Left renal cortex interstitium (tissue), 4 donors: ENCODE measurements at regions not wholly inside any gene's neighbourhood (a gene's known extent, or its start where the extent isn't known, plus 50 kb on each side); places are given as distances from the start of the nearest gene placed in this dataset.

Experiments
- DNase-seq, 4 donors: peaks; one replicate each; pipeline ENCODE4 v3.0.0-alpha.2; 2013; ENCODE audit warnings: low read depth in 4 of 4, low spot score in 2 of 4, missing footprints in 1 of 4

DNA sequence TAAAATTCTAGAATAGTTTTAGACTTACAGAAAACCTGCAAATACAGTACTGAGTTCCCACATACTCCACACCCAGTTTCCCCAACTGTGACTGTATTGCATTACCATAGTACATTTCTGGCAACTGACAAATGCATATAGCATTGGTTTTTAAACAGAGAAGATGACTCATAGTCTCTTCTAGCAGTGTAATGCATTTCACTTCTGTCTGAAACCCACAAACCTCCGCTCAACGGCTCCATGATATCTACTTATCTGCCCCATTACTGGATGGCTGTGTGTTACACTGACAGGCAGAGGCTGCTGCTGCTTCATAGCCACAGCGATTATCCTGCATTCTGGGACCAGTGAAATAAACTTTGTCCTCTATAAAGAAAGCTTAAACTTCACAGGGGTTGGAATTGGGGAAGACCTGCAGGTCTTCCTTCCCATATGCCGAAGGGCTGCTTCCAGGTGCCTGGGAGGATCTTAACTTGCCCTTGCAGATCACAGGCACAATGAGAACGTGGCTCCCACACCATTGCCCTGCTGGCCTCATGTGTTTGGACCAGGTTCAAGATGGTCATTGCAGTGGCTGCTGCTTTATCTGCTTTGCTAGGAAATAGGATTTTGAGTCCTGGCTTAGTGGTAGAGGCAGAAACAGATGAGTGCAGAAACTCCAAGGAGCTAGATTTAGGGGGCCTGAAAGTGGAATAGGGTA lies 742.6 kb upstream of the HS6ST1 start:
- no peak for DNase-seq

DNA sequence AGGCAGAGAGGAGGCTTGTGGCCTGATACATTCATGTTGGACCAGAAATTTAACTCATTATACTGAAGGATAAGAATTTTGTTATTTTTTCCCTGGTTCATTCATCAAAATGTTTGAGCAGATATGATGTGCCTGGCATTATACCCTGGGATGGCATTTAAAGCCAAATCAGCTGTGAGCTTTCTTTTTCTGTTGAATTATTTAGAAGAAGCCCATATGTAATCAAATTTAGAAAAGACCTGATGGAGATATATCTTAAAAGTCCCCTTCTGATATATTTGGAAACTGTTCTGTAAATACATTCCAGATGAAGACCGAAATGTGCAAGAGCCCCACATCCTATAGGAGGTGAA lies 743.1 kb upstream of the HS6ST1 start:
- no peak for DNase-seq

DNA sequence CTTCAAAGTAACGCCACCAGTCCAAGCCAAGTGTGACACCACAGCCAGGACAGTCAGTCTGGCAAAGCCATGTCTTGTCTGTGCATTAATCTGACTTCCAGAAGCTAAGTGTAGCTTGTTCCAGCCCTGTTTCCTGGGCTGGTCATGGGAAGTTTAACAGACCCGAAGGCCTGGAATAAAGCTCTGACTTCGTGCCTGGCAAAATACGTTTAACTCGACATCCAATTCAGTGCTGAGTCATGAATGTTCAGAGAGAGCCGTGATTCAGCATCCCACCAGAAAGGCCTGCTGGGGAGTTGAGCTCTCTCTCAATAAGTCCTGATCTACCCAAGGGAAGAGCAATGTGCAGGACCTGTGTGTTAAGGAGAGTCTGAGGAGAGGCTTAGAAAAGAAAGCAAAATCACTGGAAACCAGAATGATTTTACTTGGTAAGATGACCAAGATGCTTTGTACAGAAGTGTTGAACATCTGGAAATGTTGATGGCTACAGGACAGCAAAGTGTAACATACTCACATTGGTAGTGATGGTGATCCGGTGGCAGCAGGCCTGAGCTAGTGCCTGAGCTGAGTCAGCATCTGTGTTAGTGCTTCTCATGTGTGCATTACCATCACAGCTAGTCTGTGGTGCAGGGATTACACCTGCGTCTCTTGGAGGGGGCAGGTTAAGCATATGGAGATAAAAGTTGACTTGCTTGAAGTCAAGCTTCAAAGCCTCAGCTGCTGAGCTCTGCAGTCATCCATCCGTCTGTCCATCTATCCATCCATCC lies 743.7 kb upstream of the HS6ST1 start:
- DNase-seq: no peak

DNA sequence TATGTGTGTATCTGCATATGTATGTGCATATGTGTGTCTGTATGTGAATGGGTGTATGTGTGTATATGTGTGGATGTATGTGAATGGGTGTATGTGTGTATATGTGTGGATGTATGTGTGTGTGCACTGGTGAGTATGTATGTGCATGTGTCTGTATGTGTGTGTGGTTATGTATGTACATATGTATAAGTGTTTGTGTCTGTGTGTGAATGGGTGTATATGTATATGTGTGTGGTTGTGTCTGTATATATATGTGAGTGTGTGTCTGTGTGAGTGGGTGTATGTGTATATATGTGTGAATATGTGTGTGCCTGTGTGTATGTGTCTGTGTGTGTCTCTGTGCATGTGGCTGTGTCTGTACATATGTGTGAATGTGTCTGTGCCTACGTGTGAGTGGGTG lies 748.4 kb upstream of the HS6ST1 start:
- no peak for DNase-seq

DNA sequence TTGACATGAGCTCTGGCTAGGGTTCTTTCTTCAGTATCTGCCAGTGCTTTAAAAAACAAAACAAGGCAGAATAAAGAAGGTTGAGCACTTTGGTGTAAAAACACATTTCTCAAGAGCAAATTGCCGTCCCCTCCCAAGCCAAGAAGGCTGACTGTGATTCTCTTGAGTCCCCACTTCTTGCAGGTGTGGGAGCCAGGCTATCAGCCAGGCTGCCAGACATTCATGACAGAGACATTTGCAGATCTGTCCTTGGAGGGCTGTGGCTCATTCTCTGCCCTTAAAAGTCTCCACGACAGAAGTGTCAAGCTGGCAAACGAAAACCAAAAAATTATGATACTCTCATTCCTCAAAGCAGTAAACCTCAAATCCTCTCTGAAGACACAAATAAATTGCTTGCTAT lies 749.3 kb upstream of the HS6ST1 start:
- DNase-seq: no peak

DNA sequence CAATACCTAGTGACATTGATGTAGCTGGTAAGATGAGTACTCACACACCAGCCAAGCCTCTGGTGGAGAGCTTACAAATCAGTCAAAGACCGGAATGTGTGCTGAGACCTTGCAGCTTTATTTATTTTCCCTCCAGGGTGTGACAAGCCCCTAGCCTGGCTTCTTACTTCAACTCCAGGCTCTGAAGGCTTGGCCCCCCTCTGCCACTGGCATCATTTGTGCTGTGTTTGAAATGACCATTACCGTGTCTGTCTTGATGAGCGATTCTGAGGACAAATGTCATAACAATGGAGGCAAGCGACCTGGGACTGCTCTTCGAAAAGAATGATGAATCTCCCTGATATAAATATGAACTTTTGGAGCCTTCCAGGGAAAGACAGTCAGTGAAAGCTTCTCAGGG lies 749.9 kb upstream of the HS6ST1 start:
- no peak for DNase-seq

DNA sequence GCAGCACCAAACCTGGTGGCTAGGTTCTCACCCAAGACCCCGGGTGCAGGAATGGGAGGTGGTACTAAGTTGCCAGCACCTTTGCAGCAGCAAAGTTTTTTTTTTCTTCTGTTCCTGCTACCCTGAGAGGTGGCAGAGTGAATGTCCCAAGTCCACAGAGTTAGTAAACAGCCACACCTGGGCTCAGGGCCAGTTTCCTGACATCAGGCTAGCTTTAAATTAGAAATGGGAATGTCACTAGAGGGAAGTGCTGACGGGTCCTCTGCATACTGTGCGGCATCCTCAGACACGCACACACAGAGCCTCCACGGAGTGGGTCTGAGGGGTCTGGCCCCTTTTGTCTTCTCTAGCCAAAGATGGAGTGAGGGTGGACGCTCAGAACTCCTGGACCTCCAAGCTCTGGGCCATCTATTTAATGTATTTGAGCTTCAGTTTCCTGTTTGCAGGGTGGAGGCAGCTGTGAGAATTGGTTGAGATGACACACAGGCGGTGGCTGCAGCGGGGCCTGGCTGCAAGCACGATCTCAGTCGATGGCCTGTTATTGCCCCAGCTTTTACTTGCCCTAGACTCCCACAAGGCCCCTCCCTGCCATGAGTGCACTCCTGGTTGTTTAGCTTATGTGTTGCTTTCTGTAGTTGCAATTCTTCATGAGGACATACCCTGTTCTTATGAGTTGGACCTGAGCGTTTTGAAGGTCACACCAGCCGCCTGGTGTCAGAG lies 751.4 kb upstream of the HS6ST1 start:
- DNase-seq: no peak

DNA sequence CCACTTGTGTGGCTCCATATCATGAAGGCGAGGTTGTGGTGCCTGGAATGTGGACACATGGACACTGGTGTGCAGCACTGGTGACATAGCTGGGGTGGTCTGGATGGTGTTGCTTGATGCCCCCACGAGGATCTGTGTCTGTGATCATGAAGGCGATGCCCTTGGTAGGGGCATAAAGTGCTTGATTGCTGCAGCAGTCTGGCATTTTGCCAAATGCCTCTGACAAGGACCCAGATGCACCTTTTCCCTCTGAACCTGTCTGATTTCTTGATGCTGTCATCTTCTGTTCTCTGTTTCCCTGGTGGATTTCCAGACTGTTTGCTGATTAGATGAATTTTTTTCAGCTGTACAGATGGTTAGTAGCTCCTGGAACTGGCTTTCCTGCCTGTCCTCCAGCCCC lies 752.0 kb upstream of the HS6ST1 start:
- no peak for DNase-seq

DNA sequence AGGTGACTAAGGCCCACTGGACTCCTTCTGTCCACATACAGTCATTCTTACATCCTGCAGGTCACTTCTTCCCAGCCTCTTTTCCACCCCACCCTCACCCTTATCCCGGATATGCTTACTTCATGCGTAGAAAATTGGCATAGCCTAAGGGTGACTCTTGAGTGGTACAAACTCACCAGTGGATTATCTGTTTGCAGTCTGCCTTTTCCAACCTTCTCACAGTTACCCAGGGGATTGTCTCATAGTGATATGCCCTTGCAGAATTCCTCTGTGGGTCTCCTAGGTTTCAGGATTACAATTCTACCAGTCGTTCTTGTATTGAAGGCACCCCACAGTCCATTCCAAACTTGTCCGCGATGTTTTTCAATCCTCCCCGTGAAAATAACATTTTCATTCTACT lies 752.9 kb upstream of the HS6ST1 start:
- no peak for DNase-seq

DNA sequence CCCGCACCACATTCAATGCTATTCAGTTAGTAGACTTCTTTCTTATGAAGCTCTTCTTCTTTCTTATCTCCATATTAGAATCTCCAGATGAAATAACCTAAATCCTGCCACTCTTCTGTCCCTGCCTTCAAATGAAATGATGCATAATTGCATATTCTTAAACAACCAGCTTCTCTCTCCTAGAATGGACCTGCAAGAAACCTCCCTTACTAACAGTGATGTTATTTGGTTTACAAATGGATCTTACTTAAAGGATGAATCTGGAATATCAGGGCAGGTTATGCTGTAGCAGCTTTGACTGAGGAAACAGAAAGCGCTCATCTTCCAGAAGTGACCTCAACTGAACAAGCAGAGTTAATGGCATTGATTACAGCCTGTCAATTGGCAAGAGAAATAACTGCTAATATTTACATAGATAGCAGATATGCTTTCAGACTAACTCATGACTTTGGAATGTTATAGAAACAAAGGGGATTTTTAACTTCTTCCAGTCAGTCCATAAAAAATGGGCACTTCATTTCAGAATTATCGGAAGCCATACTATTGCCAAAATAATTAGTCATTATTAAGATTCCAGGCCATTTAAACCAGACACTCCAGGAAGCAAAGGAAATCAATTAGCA lies 755.7 kb upstream of the HS6ST1 start:
- no peak for DNase-seq

DNA sequence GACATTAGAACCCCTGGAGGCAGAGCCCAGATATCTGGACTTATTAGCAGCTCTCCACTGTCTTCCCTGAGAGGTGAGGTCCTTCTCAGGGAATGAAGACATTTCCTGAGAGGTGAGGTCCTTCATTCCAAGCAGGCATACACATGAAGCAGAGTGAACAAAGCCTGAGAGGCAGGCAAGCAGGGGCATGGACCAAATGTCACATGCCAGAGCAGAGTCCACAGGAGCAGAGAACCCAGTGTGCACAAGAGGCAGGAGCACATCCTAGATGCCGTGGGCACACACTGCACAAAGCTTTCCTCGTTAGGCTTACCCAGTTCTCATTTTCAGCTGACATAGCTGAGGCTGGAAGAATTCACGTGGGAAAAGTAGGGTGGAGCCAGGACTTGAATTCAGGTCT lies 759.9 kb upstream of the HS6ST1 start:
- no peak for DNase-seq

DNA sequence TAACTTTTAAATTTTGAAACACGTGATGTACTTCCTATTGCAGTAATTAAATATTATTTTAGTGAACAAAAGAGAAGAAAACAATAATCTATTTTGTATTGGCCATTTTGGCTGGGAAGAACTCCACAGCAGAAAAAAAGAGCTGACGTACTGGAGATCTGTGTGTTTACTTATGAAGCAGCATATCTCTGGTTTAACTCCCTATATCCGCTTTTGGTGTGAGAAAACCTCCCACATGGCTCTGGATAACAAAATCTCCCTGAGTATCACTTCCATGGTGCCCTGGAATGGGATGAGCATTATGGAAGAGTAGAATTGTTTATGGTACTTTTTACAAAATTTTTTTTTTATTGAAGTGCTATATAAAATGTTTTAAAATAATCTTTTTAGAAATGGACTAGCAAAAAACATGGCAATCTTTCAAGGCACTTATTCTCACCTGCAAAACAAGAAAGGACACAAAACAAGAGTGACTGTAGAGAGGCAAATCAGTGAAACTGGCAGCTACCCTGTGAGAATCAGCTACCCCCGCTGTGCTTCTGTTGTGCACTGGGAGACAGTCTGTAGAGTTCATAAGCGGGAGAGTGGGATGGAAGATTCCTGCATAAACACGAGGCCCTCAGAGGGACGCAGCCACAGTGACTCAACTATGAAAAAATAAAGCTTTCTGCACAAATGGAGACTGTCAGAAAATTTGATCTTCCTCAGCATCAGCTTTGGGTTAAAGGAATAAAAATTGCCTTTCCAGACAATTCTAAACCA lies 762.2 kb upstream of the HS6ST1 start:
- no peak for DNase-seq

DNA sequence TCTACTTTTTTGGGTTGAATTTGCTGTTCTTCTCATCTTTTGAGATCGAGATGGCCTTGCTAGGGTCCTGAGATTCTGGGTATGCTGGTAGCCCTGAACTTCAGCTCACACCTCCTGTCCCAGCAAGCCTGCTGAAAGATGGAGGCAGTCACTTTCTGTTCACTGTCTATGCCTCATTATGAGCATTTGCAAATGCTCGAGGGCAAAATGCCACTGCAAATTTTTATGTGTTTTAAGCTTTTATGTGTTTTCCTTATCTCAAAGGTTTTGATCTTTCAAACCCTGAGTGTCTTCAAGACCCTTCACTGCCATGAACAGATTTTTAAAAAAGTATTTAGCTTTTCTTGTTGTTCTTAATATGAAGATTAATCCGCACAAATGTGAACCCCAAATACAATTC lies 766.7 kb upstream of the HS6ST1 start:
- DNase-seq: no peak

DNA sequence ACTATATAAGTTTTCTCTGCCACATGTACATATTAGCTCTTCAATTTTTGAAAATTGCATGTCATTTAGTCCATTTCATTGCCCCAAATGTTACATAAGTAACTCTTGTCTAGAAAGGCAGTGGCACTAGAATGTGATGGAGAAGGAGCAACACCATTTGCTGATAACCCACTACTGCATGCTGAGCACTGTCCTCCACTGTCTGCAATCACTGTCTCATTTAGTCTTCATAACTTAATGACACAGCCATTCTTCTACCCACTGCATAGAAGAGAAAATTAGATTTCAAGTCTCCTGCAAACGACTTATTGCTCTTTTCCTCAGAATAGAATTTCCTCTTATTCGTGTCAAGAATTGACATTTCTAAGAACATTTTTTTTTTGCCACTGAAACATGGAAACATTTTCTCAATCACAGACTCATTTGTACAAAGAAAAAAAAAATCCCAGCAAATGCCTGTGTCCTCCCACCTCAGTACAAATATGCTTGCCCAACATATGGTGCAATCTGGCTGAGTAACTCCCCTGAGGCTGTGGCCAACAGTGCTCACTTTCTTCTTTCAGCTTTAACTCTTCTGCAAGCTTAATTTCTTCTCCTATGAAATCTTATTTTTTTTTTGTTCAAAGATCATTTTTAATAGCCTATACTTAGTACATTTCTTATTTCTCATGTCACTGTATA lies 768.6 kb upstream of the HS6ST1 start:
- DNase-seq: no peak

DNA sequence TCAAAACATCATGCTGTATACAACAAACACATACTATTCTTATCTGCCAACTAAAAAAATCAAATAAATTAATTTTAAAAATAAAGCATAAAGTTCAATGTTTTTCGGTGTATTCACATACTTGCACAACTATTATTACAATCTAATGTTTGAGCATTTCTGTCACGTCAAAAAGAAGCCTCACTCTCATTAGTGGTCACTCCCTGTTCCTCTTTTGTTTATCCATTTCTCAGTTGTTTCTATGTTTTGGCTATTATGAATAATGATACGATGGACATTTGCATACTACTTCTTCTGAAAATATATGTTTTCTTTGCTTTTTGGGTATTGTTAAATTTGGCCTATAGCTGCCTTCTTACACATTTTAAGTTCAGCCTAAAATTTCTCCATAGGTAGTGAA lies 773.0 kb upstream of the HS6ST1 start:
- no peak for DNase-seq

DNA sequence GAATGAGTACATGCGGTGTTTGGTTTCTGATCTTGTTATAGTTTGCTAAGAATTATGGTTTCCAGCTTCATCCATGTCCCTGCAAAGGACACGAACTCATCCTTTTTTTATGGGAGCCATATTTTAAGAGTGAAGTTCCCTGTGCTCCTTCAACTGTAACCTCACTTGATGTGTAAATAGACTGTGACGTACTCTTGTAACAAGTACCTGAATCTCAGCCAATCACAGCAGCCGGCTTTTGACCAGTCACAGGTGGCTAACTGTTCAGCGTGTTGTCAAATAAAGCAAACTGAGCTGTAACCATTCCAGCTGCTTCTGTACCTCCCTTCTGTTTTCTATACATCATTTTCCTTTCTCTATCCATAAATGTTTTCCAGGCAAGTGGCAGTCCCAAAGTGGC lies 774.3 kb upstream of the HS6ST1 start:
- DNase-seq: peak in 1 of 4 donors; percentile 54

DNA sequence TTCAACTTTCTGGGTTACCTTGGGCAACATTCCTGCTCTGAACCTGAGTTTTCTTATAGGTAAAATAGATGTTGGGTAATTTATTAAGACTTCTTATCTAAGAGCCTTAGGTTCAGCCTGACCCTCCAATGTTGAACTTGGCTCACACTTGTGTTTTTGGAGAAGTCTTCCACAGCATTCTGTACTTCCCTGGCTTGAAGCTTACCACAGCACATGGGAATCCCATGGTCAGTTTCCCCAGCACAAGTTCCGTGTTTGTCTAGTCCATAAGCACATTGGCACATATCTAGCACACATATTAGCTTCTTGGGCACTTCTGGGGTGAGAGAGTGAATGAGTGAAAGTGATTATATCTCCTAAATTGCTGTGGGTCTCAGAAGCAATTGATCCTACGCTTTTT lies 782.5 kb upstream of the HS6ST1 start:
- no peak for DNase-seq

DNA sequence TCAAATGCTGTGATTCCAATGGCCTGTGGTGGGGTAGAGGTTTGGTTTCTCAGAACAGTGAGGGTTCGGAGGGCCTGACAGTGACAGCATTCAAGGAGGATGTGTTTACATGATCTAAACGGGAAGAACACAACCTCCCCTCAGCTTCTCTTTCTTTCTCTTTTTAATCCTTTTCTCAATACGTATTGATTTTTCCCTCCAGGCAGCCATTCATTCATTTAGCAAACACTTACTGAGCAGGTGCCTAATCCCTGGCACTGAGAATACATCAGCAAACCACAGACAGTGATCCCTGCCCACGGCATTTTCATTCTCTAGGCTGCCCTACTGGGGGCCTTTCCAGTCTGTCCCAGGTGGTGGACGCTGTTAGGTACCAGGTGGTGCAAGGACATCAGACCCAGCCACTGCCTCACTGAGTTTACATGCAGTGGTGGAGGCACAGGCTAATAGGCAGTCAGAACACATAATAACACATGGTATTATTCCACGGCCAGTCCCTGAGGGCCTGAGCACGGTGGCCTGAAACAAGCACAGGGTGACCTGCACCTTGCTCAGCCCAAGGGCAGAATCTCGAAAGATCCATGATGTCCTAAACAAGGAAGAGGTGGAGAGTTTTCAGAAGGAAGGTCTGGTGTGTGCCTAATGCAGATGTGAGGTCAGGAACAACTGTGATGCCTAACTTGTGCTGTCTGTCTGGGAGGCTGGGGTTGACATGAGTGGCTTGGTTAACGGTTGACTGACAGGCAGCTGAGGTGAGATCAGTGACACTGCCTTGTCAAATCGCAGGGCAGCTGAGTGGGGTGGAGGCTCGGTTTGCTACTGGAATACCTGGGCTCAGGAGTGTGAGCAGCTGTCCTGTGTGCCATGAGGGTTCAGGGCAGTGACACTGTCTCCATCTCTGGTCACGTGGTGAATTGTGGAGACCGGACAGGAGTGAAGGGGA lies 785.5 kb upstream of the HS6ST1 start:
- DNase-seq: no peak

DNA sequence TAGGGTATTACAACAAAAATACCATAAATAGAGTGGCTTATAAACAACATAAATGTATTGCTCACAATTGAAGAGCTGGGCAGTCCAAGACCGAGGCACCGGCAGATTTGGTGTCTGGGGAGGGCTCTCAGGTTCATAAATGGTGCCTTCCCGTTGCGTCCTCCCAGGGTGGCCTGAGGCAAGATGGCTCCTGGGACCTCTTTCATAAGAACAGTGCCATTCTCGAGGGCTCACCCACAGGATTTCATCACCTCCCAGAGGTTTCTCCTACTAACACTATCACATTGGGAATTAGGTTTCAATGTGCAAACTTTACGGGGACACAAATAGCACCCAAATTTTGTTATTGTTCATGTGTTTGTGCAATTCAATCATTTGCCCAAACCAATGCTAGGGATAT lies 793.5 kb upstream of the HS6ST1 start:
- DNase-seq: no peak
